Uterus (tissue), 3 donors: ENCODE measurements at regions not wholly inside any gene's neighbourhood (a gene's known extent, or its start where the extent isn't known, plus 50 kb on each side); places are given as distances from the start of the nearest gene placed in this dataset.

Experiments
- DNase-seq, 2 donors: peaks; one replicate each; pipeline ENCODE4 v3.0.0-alpha.2; 2019 to 2020
- H3K27ac ChIP-seq, 2 donors: fragments of 200-600 bp; sonication (generic); 1 replicate in 1 of 2; 2 replicates in 1 of 2; pipeline ENCODE4 v1.5.1; 2016 to 2018
- H3K27me3 ChIP-seq, 2 donors: fragments of 200-600 bp; sonication (generic); one replicate each; pipeline ENCODE4 v1.5.1; 2018 to 2019; ENCODE audit warnings: control low read depth in 1 of 2
- H3K36me3 ChIP-seq, 2 donors: fragments of 200-600 bp; sonication (generic); one replicate each; pipeline ENCODE4 v1.5.1; 2019; ENCODE audit warnings: control low read depth in 1 of 2
- H3K4me1 ChIP-seq, 2 donors: fragments of 200-600 bp; sonication (generic); one replicate each; pipeline ENCODE4 v1.5.1; 2018 to 2019; ENCODE audit warnings: control low read depth in 1 of 2
- H3K4me3 ChIP-seq, 2 donors: fragments of 200-600 bp; sonication (generic); 1 replicate in 1 of 2; 2 replicates in 1 of 2; pipeline ENCODE4 v1.5.1; 2018 to 2019; ENCODE audit warnings: mild to moderate bottlenecking in 1 of 2
- H3K9me3 ChIP-seq, 2 donors: fragments of 200-600 bp; sonication (generic); one replicate each; pipeline ENCODE4 v1.5.1; 2019; ENCODE audit warnings: control low read depth in 1 of 2
- POLR2A ChIP-seq, 2 donors: fragments of 450-650 bp; IDR thresholded peaks; one replicate each; pipeline ENCODE4 v1.6.1; 2016; ENCODE audit warnings: antibody characterized with exemption in 2 of 2, mild to moderate bottlenecking in 1 of 2, moderate library complexity in 1 of 2
- intact Hi-C: fragments of 100-400 bp; cut with DNase I; formaldehyde crosslinking; loops from one replicate; pipeline ENCODE4 v1.15.1; 2023; ENCODE audit warnings: low total_unique reads
- TF ChIP-seq, protein P1 (sequence below), 4 experiments: fragments of 200-600 bp in 2 of 4; fragments of 450-650 bp in 2 of 4; sonication (generic) in 2 of 4; IDR thresholded peaks; one replicate each; pipeline ENCODE4 v1.5.1; 2016 to 2019; ENCODE audit warnings: antibody characterized with exemption in 4 of 4, mild to moderate bottlenecking in 2 of 4, moderate library complexity in 1 of 4
- donor health status: DM: yes; HTN: yes; CAD: no.

DNA sequence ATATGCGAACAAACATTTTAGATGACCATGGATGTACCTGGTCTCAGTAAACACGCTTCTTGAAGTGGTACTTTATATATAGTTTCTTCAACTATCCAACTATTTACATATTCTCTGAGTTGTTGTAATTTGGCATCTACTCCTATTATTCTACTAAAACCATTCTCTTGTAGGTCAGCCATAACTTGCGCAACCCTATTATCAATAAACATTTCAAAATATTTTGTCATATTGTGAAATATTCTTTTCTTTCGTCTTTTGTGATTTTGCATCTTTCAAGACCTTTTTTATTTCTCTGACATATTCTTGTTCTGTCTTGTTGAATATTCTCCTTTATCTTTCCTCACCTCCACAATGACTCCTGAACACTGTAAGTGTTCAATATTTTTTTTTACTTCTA lies 753.3 kb downstream of the NXPH1 start:
- no peaks in the 10 kb centered on the region for H3K36me3 ChIP-seq
- intact Hi-C loops = no loop called here
- H3K9me3 ChIP-seq = no peaks in the 10 kb centered on the region
- no peak for DNase-seq
- no peak overlapping the region for H3K4me3 ChIP-seq
- no peaks in the 10 kb centered on the region for H3K27me3 ChIP-seq
- TF ChIP-seq, protein P1, sequence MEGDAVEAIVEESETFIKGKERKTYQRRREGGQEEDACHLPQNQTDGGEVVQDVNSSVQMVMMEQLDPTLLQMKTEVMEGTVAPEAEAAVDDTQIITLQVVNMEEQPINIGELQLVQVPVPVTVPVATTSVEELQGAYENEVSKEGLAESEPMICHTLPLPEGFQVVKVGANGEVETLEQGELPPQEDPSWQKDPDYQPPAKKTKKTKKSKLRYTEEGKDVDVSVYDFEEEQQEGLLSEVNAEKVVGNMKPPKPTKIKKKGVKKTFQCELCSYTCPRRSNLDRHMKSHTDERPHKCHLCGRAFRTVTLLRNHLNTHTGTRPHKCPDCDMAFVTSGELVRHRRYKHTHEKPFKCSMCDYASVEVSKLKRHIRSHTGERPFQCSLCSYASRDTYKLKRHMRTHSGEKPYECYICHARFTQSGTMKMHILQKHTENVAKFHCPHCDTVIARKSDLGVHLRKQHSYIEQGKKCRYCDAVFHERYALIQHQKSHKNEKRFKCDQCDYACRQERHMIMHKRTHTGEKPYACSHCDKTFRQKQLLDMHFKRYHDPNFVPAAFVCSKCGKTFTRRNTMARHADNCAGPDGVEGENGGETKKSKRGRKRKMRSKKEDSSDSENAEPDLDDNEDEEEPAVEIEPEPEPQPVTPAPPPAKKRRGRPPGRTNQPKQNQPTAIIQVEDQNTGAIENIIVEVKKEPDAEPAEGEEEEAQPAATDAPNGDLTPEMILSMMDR (IDR thresholded peaks at IDR 0.05) = no peak
- no peak for TF ChIP-seq POLR2A (IDR thresholded peaks at IDR 0.05)
- no peak overlapping the region for H3K27ac ChIP-seq
- no peaks in the 10 kb centered on the region for H3K4me1 ChIP-seq

DNA sequence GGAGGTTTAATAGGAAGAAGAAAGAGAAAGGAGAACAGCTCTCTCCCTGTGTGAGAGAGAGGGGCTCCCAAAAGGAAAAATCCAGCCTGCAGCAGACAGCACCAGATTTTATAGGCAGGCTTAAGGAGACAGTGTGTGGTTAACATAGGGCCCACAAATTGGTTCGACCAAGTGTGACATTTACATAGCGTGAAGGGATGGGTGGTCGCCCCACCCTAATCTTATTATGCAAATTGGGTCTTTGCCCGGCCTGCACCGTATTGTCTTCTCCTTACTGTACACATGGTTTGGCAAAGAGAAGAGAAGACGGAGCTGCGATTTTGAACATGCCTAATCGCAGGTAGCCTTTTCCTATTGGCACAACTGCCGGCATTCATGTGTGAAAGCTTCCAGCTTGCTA lies 756.3 kb downstream of the NXPH1 start:
- TF ChIP-seq POLR2A (IDR thresholded peaks at IDR 0.05) = no peak
- TF ChIP-seq, protein P1 (IDR thresholded peaks at IDR 0.05) = no peak
- no peaks in the 10 kb centered on the region for H3K27me3 ChIP-seq
- no peaks in the 10 kb centered on the region for H3K9me3 ChIP-seq
- intact Hi-C loops = no loop called here
- no peaks in the 10 kb centered on the region for H3K4me1 ChIP-seq
- H3K4me3 ChIP-seq = no peak overlapping the region
- no peaks in the 10 kb centered on the region for H3K36me3 ChIP-seq
- no peak for DNase-seq
- H3K27ac ChIP-seq = no peak overlapping the region

DNA sequence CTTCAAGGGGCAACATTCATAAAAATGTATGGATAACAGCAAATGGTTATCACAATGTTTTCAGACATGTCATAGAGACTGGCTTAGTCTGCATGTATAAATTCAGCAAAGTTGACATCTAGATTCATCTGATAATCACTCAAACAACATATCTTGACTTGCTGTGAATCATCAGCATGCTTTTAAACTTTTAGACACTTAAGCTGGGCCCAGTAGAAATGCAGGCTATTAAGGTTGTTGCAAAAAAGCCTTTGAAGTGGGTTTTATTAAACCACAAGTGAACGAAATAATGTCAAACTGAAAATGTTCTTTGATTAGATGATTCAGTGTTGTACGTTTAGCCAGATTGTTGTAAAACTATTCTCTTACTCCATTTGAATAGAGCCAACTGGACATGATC lies 759.6 kb downstream of the NXPH1 start:
- no peaks in the 10 kb centered on the region for H3K36me3 ChIP-seq
- intact Hi-C loops = no loop called here
- no peaks in the 10 kb centered on the region for H3K4me1 ChIP-seq
- H3K9me3 ChIP-seq = no peaks in the 10 kb centered on the region
- DNase-seq = no peak
- no peak overlapping the region for H3K27ac ChIP-seq
- no peaks in the 10 kb centered on the region for H3K27me3 ChIP-seq
- TF ChIP-seq POLR2A (IDR thresholded peaks at IDR 0.05) = no peak
- TF ChIP-seq, protein P1 (IDR thresholded peaks at IDR 0.05) = no peak
- H3K4me3 ChIP-seq = no peak overlapping the region

DNA sequence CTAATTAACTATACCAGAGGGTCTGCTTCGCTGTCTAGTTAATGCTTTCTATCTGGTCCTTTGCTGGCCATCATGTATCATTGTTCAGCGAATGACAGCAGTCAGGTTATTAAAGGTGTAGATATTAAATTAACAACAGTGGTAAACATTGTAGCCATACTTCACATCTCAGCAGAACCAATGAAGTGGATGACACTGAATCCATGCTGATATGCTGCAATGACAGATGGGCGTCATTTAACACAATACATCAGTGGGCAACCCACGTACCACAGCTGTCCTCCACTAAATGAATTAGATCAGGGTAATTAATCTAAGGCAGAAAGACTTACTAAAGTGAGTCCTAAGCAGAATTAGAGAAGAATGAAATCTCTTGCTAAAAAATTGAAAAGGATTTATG lies 767.2 kb downstream of the NXPH1 start:
- H3K9me3 ChIP-seq = no peaks in the 10 kb centered on the region
- H3K4me3 ChIP-seq = no peak overlapping the region
- no peak overlapping the region for H3K27ac ChIP-seq
- peaks cover 0 to 5% of the 10 kb centered on the region in 2 donors for H3K27me3 ChIP-seq
- no peak for DNase-seq
- H3K36me3 ChIP-seq = no peaks in the 10 kb centered on the region
- no peak for TF ChIP-seq POLR2A (IDR thresholded peaks at IDR 0.05)
- TF ChIP-seq, protein P1 (IDR thresholded peaks at IDR 0.05) = no peak
- H3K4me1 ChIP-seq = no peaks in the 10 kb centered on the region
- intact Hi-C loops = no loop called here

DNA sequence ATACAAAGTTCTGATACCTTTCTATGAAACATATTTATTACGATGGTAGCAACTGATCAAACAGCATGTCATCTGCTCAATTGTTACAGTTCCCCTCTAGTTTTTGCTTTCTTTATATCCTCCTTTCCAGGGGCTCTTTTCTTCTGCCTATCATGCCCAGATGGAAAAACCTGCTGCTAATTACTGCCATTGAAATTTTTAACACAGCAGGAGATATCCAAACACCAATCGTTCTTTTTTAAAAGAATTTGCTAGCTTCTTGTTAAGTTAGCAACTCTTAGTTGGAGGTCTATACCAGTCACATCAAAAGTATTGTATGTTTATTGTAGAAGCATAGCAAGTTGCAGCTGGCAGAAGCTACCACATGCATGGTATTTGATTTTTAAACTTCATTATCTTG lies 768.5 kb downstream of the NXPH1 start:
- Histone ChIP-seq H3K27me3 (peaks cover 0 to 5% of the 10 kb centered on the region in 2 donors), H3K9me3 (no peaks in the 10 kb centered on the region)

More for the DNA sequence above, 768.5 kb downstream of the NXPH1 start:
- intact Hi-C loops = no loop called here
- Histone ChIP-seq H3K36me3 (no peaks in the 10 kb centered on the region), H3K4me1 (no peaks in the 10 kb centered on the region), H3K4me3 (no peak overlapping the region), H3K27ac (no peak overlapping the region)
- DNase-seq = no peak
- TF ChIP-seq, protein P1 (IDR thresholded peaks at IDR 0.05) = no peak
- TF ChIP-seq POLR2A (IDR thresholded peaks at IDR 0.05) = no peak
